HepG2 (cell line): ENCODE measurements at regions not wholly inside any gene's neighbourhood (a gene's known extent, or its start where the extent isn't known, plus 50 kb on each side); places are given as distances from the start of the nearest gene placed in this dataset.

ENCODE experiments used
- ATAC-seq: fragments of 200-7000 bp; cut with Tn5 transposase; 3 replicates; pipeline ENCODE4 v1.9.1; 2020; ENCODE audit warnings: mild to moderate bottlenecking, moderate library complexity
- BruUV-seq: library from RNA; stranded (reverse); fragments of 400-500 nt; replicated peaks from 2 replicates; lab custom pipeline; 2021; lab: Mats Ljungman, UMichigan
- CTCF ChIA-PET: fragments of 300-600 bp; formaldehyde crosslinking; extraction: SDS; loops from one replicate; lab custom pipeline; 2021; ENCODE audit warnings: low total read pairs, inconsistent platforms, low intra/inter-chr PET ratio; lab: Yijun Ruan, JAX
- POLR2A ChIA-PET: fragments of 350-600 bp; sonication (Branson Sonifier 250); formaldehyde crosslinking; loops from one replicate; lab custom pipeline; 2020; ENCODE audit warnings: antibody characterized with exemption, inconsistent platforms; lab: Yijun Ruan, JAX
- DNase-seq: peaks from one replicate; pipeline ENCODE4 v3.0.0-alpha.2; 2015; ENCODE audit warnings: low spot score
- FAIRE-seq: peaks from 3 replicates; lab custom pipeline; 2011; peaks lifted over from hg19 to GRCh38; lab: Jason Lieb, UNC
- H2AFZ ChIP-seq: one replicate; pipeline ENCODE4 v1.6.1; 2011; ENCODE audit warnings: low read length, inconsistent platforms
- H3K27ac ChIP-seq: fragments of 300-600 bp; 3 replicates; pipeline ENCODE4 v1.8.0; 2011; ENCODE audit warnings: mixed run types, mild to moderate bottlenecking, mixed read lengths, low read length, inconsistent platforms; ENCODE audit not compliant: insufficient read depth; ENCODE audit errors: extremely low read length
- H3K27me3 ChIP-seq, 2 experiments: fragments of 200-600 bp in 1 of 2; 2 replicates in 1 of 2; 3 replicates in 1 of 2; pipeline versions ENCODE4 v1.6.0 to v1.8.0; 2011; ENCODE audit warnings: low read length in 2 of 2, mild to moderate bottlenecking in 2 of 2, moderate library complexity in 2 of 2, inconsistent platforms in 1 of 2; ENCODE audit not compliant: insufficient read depth in 2 of 2, control insufficient read depth in 1 of 2
- H3K36me3 ChIP-seq, 2 experiments: fragments of 200-600 bp in 1 of 2; replicated peaks in 1 of 2; 2 replicates in 1 of 2; 3 replicates in 1 of 2; pipeline versions ENCODE4 v1.5.1 to v1.8.0; 2011; ENCODE audit warnings: low read length in 2 of 2, inconsistent platforms in 1 of 2; ENCODE audit not compliant: insufficient read depth in 2 of 2, control insufficient read depth in 1 of 2
- H3K4me1 ChIP-seq: 2 replicates; pipeline ENCODE4 v1.5.1; 2012; ENCODE audit warnings: low read length, inconsistent platforms; ENCODE audit not compliant: insufficient read depth
- H3K4me2 ChIP-seq: 2 replicates; pipeline ENCODE4 v1.6.0; 2011; ENCODE audit warnings: low read depth, low read length, inconsistent platforms
- H3K4me3 ChIP-seq, 3 experiments: fragments of 200-600 bp in 1 of 3; sonication (generic), shearing (Covaris generic) in 1 of 3; replicated peaks in 1 of 3; 2 replicates each; pipeline ENCODE4 v1.5.1; 2011 to 2016; ENCODE audit warnings: low read length in 3 of 3, inconsistent platforms in 2 of 3, low read depth in 2 of 3, mild to moderate bottlenecking in 2 of 3, control low read depth in 1 of 3, mixed read lengths in 1 of 3; ENCODE audit not compliant: insufficient read depth in 1 of 3
- H3K79me2 ChIP-seq: one replicate; pipeline ENCODE4 v1.6.1; 2011; ENCODE audit warnings: low read length, inconsistent platforms; ENCODE audit not compliant: insufficient read depth
- H3K9ac ChIP-seq: 2 replicates; pipeline ENCODE4 v1.6.0; 2011; ENCODE audit warnings: mild to moderate bottlenecking, low read depth, low read length, inconsistent platforms; ENCODE audit not compliant: insufficient read depth
- H3K9me3 ChIP-seq: 2 replicates; pipeline ENCODE4 v1.5.1; 2012; ENCODE audit warnings: mild to moderate bottlenecking, low read length
- H4K20me1 ChIP-seq: 2 replicates; pipeline ENCODE4 v1.6.0; 2011; ENCODE audit warnings: inconsistent platforms, mild to moderate bottlenecking, low read length, moderate library complexity; ENCODE audit not compliant: insufficient read depth
- ZNF331 ChIP-seq: sonication (generic); formaldehyde crosslinking; IDR thresholded peaks from 2 replicates; pipeline ENCODE4 v1.4.0; 2020; ENCODE audit warnings: missing genetic modification reagents
- ZNF350 ChIP-seq: sonication (generic); formaldehyde crosslinking; IDR thresholded peaks from 2 replicates; pipeline ENCODE4 v1.4.0; 2020; ENCODE audit warnings: mild to moderate bottlenecking, low read depth, missing genetic modification reagents, borderline replicate concordance
- ZNF550 ChIP-seq: sonication (generic); formaldehyde crosslinking; IDR thresholded peaks from 2 replicates; pipeline ENCODE4 v1.4.0; 2020; ENCODE audit warnings: mild to moderate bottlenecking, missing genetic modification reagents, borderline replicate concordance
- ZNF614 ChIP-seq: IDR thresholded peaks from 2 replicates; pipeline ENCODE4 v1.6.1; 2018; ENCODE audit warnings: missing biosample characterization, missing genetic modification reagents, inconsistent platforms, borderline replicate concordance
- WGBS: methylation state at CpG from one replicate; pipeline ENCODE4 v1.1.6; 2017; ENCODE audit warnings: low lambda C conversion rate; 5-methylcytosine and 5-hydroxymethylcytosine counted together
- in situ Hi-C: cut with HindIII; loops from 2 replicates; pipeline ENCODE4 v1.10.0; 2017; ENCODE audit warnings: low pct_unique_long_range_greater_than_20kb; ENCODE audit not compliant: extremely low pct_ligation_motif_present
- intact Hi-C: fragments of 100-400 bp; cut with micrococcal nuclease; formaldehyde crosslinking; loops from one replicate; pipeline ENCODE4 v1.10.0; 2022; ENCODE audit not compliant: unreplicated experiment
- TF ChIP-seq, protein P1 (sequence below): sonication (generic); formaldehyde crosslinking; IDR thresholded peaks from 2 replicates; pipeline ENCODE4 v1.4.0; 2020; ENCODE audit warnings: missing genetic modification reagents

DNA sequence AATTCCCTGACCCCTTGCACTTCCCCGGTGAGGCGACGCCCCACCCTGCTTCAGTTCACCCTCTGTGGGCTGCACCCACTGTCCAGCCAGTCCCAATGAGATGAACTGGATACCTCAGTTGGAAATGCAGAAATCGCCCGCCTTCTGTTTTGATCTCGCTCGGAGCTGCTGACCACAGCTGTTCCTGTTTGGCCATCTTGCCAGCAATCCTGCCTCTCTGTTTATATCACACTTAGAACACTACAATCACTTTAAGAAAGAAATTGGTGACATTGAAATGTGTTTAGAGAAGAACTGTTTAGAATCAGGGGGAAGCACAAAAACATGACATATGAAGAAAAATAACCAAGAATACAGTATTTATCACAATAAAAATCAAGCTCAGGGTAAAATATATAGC lies 127.5 kb upstream of the SUCLG2 start:
- Histone ChIP-seq H3K4me3 (no peak overlapping the region), H3K9me3 (no peaks in the 10 kb centered on the region), H3K27ac (no peak overlapping the region), H4K20me1 (no peaks in the 10 kb centered on the region), H3K27me3 (no peaks in the 10 kb centered on the region), H3K79me2 (no peaks in the 10 kb centered on the region), H3K9ac (no peak overlapping the region), H3K4me2 (no peak overlapping the region), H3K36me3 (no peaks in the 10 kb centered on the region), H2AFZ (no peak overlapping the region), H3K4me1 (no peaks in the 10 kb centered on the region)
- ATAC-seq, result no peak
- FAIRE-seq, result no peak
- in situ Hi-C loops, result loop anchor here (25.0 kb wide), 2 partner anchors 195 to 670 kb away; no protein-coding TSS in a partner anchor
- BruUV-seq, result no TSS peak
- no peak for DNase-seq
- ChIA-PET CTCF (no interaction called here), POLR2A (no interaction called here)
- TF ChIP-seq ZNF550 (CRISPR knock-in tag) (no peak), ZNF614 (no peak)
- intact Hi-C loops, result no loop called here
- WGBS, result 86% methylated on average over 7 of the region's 7 CpGs

DNA sequence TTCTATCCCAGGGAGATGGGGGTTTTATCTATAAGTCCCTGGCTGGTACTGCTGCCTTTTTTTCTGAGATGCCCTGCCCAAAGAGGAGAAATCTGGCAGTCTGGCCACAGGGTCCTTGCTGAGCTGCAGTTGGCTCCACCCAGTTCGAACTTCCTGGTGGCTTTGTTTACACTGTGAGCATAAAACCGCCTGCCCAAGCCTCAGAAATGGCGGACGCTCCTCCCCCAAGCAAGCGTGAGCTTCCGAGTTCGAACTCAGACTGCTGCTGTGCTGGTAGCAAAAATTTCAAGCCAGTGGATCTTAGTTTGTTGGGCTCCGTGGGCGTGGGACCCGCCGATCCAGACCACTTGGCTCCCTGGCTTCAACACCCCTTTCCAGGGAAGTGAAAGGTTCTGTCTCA lies 126.8 kb upstream of the SUCLG2 start:
- Histone ChIP-seq H3K79me2 (no peaks in the 10 kb centered on the region), H3K27ac (no peak overlapping the region), H3K4me3 (no peak overlapping the region), H4K20me1 (no peaks in the 10 kb centered on the region), H3K4me2 (no peak overlapping the region)
- POLR2A ChIA-PET, result no interaction called here
- CTCF ChIA-PET, result no interaction called here
- DNase-seq, result no peak
- ATAC-seq, result no peak
- peak; percentile 91 for TF ChIP-seq ZNF331
- TF ChIP-seq ZNF350, result no peak
- TF ChIP-seq, protein P1, sequence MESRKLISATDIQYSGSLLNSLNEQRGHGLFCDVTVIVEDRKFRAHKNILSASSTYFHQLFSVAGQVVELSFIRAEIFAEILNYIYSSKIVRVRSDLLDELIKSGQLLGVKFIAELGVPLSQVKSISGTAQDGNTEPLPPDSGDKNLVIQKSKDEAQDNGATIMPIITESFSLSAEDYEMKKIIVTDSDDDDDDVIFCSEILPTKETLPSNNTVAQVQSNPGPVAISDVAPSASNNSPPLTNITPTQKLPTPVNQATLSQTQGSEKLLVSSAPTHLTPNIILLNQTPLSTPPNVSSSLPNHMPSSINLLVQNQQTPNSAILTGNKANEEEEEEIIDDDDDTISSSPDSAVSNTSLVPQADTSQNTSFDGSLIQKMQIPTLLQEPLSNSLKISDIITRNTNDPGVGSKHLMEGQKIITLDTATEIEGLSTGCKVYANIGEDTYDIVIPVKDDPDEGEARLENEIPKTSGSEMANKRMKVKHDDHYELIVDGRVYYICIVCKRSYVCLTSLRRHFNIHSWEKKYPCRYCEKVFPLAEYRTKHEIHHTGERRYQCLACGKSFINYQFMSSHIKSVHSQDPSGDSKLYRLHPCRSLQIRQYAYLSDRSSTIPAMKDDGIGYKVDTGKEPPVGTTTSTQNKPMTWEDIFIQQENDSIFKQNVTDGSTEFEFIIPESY (CRISPR knock-in tag), result 0 out of 2 replicates have a peak, but pooled peaks have one; percentile 32
- TF ChIP-seq, all 625 proteins: peak for 2
- in situ Hi-C loops (loop anchor here (25.0 kb wide), 2 partner anchors 194 to 669 kb away; no protein-coding TSS in a partner anchor), intact Hi-C loops (no loop called here)
- Histone ChIP-seq H3K9me3 (no peaks in the 10 kb centered on the region), H3K36me3 (no peaks in the 10 kb centered on the region), H3K4me1 (no peaks in the 10 kb centered on the region), H3K9ac (no peak overlapping the region), H3K27me3 (no peaks in the 10 kb centered on the region), H2AFZ (no peak overlapping the region)
- no peak for FAIRE-seq
- no TSS peak for BruUV-seq
- WGBS, result 64% methylated on average over 11 of the region's 11 CpGs
